Naive B cell (primary cell): ENCODE measurements at regions not wholly inside any gene's neighbourhood (a gene's known extent, or its start where the extent isn't known, plus 50 kb on each side); places are given as distances from the start of the nearest gene placed in this dataset.

Source experiments
- ATAC-seq, 2 donors: fragments of 150-1000 bp; cut with Tn5 transposase; 2 replicates each; pipeline ENCODE4 v1.10.0; 2021; ENCODE audit warnings: low read depth in 2 of 2, mild to moderate bottlenecking in 2 of 2, moderate library complexity in 2 of 2
- DNase-seq: peaks from one replicate; pipeline ENCODE4 v3.0.0; 2022
- H3K27ac Mint-ChIP-seq, 6 donors: one replicate each; pipeline ENCODE4 v1.8.0; 2020 to 2022; ENCODE audit warnings: mild to moderate bottlenecking in 6 of 6, mixed read lengths in 6 of 6, moderate library complexity in 5 of 6, inconsistent platforms in 2 of 6
- H3K27me3 Mint-ChIP-seq, 3 donors: one replicate each; pipeline ENCODE4 v1.8.0; 2021 to 2022; ENCODE audit warnings: mixed read lengths in 3 of 3, mild to moderate bottlenecking in 1 of 3
- H3K36me3 Mint-ChIP-seq, 2 donors: one replicate each; pipeline ENCODE4 v1.8.0; 2020 to 2022; ENCODE audit warnings: mixed read lengths in 2 of 2, inconsistent platforms in 1 of 2, mild to moderate bottlenecking in 1 of 2
- H3K4me1 Mint-ChIP-seq, 3 donors: one replicate each; pipeline ENCODE4 v1.8.0; 2020 to 2022; ENCODE audit warnings: mixed read lengths in 3 of 3, inconsistent platforms in 1 of 3, mild to moderate bottlenecking in 1 of 3, moderate library complexity in 1 of 3
- H3K4me3 Mint-ChIP-seq, 8 donors: one replicate each; pipeline ENCODE4 v1.8.0; 2020 to 2022; ENCODE audit warnings: mild to moderate bottlenecking in 8 of 8, mixed read lengths in 8 of 8, moderate library complexity in 8 of 8, inconsistent platforms in 2 of 8
- H3K9me3 Mint-ChIP-seq, 7 donors: one replicate each; pipeline ENCODE4 v1.8.0; 2020 to 2022; ENCODE audit warnings: mixed read lengths in 7 of 7, mild to moderate bottlenecking in 5 of 7, inconsistent platforms in 2 of 7, moderate library complexity in 1 of 7

DNA sequence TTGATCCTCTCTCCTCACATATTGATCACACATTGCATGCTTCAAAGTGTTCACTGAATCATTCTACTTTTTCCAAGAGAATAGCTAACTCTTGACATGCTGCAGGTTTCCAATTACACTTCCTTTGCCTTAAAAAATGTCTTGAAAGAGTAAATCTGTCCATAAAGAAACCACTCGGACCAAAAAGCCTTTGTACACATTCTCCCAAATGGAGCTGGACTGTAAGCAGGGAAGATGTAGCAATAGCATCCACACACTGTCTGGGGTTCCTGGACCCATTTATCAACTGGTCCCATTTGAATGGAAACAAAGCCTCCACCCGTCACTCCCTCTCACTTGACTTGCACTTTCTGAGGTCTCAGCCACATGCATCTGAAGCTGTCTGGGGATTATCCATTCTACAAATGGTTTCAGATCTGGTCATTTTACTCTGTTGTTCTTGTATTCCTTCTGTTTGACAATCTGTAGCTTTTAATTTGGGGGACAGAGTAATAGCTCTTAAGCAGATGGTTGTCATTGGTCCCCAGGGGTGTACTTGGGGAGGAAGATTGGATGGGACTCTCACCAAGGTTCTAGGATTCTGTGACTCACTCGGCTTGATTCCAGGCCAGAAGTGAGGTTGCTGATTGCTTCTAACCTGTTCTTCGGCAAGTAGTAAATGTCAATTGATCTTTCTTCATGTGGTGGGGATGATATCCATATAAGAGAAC, 203.5 kb downstream of the HIBADH start:
- no peak for ATAC-seq
- Mint-ChIP-seq H3K9me3 (no peaks in the 10 kb centered on the region), H3K27ac (no peak overlapping the region), H3K36me3 (no peaks in the 10 kb centered on the region), H3K4me3 (no peak overlapping the region), H3K27me3 (peaks cover 18 to 48% (median 44%) of the 10 kb centered on the region in 3 donors), H3K4me1 (no peaks in the 10 kb centered on the region)
- DNase-seq, result no peak

DNA sequence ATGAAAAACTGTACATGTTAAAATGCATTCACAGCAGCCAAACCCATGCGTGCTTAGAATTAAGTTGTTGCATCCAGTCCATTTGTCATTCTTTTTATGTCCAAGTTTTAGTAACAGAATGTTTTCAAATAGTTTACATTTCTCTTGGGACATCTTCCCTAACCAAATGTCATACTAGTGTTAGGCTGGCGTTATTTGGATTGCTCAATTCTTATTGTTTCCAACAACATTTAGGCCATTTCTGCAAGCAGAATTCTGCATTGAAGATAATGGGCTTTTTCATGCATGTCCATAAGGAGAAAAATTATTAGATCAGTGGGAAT, 203.0 kb downstream of the HIBADH start:
- Mint-ChIP-seq H3K27ac (no peak overlapping the region), H3K4me3 (no peak overlapping the region), H3K36me3 (no peaks in the 10 kb centered on the region), H3K27me3 (peaks cover 18 to 49% (median 45%) of the 10 kb centered on the region in 3 donors), H3K9me3 (no peaks in the 10 kb centered on the region), H3K4me1 (no peaks in the 10 kb centered on the region)
- DNase-seq (no peak), ATAC-seq (no peak)

DNA sequence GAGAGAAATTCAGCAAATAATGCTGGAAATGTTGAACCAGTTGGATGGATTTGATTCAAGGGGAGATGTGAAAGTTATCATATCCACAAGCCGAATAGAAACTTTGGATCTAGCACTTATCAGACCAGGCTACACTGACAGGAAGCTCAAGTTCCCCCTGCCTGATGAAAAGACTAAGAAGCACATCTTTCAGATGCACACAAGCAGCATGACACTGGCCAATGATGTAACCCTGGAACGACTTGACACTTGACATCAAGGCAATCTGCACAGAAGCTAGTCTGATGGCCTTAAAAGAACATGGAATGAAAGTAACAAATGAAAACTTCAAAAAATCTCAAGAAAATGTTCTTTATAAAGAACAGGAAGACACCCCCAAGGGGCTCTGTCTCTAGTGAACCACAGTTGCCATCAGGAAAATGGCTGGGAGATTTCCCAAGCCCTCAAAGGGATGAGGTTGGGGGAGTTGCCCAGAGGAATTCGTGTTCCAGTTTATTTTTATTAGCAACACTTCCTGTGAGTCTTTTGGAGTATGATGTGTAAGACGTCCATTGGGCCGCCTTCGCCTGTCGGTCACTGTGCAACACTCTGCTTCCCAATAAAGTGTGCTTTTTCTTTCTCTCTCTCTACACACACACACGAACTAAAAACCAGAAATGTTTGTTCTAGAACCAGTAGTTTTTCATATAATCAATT, 200.0 kb downstream of the HIBADH start:
- Mint-ChIP-seq H3K4me1 (no peaks in the 10 kb centered on the region), H3K9me3 (no peaks in the 10 kb centered on the region), H3K36me3 (no peaks in the 10 kb centered on the region), H3K4me3 (no peak overlapping the region), H3K27me3 (peaks cover 10 to 66% (median 65%) of the 10 kb centered on the region in 3 donors), H3K27ac (no peak overlapping the region)
- ATAC-seq (no peak), DNase-seq (no peak)

DNA sequence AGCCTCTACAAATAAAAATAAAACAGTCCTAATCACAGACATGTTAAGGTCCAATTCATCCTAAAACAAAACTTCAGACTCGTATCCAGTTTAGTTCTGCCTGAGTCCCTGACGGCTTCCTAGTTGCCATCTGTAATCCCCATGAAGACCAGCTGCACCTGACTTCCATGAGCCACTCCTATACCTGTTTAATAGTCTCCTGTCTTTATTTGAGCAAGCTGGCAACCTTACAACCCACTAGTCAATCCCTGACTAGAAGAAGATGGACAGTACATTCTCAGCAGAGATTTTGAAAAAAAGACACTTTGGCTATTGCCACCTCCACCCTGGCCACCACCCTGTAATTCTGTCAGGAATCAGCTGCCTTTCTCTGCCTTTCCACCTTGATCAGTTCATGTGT, 197.7 kb downstream of the HIBADH start:
- Mint-ChIP-seq H3K4me3 (no peak overlapping the region), H3K9me3 (no peaks in the 10 kb centered on the region), H3K27ac (no peak overlapping the region), H3K36me3 (no peaks in the 10 kb centered on the region), H3K4me1 (no peaks in the 10 kb centered on the region), H3K27me3 (peaks cover 22 to 72% (median 70%) of the 10 kb centered on the region in 3 donors)
- DNase-seq (no peak), ATAC-seq (no peak)

DNA sequence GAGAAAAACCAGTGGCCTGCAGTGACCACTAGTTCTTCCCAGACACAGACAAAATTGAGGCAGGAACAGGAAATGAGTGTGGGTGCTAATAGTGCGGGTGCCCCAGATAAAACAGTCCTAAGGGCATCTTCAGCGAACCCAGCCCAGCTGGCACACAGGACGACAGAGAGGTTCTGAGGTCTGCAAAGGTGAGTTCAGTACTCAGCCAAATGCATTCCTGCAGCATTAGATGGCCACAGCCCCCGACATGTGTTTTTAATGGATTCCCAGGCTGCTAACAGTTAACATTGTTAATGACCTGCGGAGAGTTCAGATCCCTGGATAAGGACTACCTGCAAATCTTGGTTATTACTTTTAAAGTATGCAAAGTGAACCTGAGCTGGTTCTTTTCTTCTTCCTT, 196.0 kb downstream of the HIBADH start:
- no peak overlapping the region for H3K27ac Mint-ChIP-seq
- no peaks in the 10 kb centered on the region for H3K36me3 Mint-ChIP-seq
- H3K4me3 Mint-ChIP-seq, result no peak overlapping the region
- no peak for DNase-seq
- no peak for ATAC-seq
- peaks cover 26 to 73% (median 66%) of the 10 kb centered on the region in 3 donors for H3K27me3 Mint-ChIP-seq
- H3K4me1 Mint-ChIP-seq, result no peaks in the 10 kb centered on the region
- H3K9me3 Mint-ChIP-seq, result no peaks in the 10 kb centered on the region

DNA sequence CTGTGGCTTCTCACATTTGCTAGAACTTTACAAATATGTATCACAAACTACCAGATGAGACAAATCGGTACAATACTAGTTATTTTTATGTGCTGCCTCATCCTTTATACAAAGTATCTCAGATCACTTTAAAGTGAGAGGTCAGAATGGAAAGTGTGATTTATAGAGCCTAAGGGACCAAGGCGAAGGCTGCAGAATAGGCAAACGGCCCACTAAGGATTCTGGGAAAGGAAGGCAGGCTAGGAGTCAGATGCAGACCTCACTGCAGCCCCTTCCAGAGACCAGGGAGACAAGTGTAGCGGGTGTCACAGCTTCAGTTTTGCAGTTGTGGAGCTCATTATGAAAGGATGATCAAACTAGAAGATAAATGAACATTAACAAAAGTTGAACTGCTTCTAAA, 190.6 kb downstream of the HIBADH start:
- Mint-ChIP-seq H3K36me3 (no peaks in the 10 kb centered on the region), H3K4me1 (no peaks in the 10 kb centered on the region), H3K27ac (no peak overlapping the region), H3K4me3 (no peak overlapping the region), H3K27me3 (peaks cover 27 to 33% (median 29%) of the 10 kb centered on the region in 3 donors), H3K9me3 (no peaks in the 10 kb centered on the region)
- ATAC-seq (no peak), DNase-seq (no peak)
